ENCODE measurements at regions not wholly inside any gene's neighbourhood (a gene's known extent, or its start where the extent isn't known, plus 50 kb on each side); places are given as distances from the start of the nearest gene placed in this dataset.

DNA sequence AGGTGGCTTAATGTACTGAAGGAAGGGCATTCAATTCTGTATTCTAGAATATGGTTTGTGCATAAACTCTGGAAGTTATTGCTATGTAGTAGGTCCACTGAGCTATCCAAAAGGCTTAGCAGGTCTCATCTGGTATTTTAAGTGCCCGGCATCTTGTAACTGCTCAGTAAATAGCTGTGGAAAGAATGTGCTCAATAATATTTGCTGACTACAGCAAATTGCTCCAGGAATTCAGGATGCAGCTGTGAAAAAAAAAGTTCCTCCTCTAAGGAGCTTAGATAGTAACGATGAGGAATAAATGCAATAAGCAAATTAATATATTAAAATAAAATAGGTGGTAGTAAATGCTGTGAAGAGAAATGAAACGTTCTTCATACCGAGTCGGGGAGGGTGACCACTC is 857.1 kb downstream of the AACS start:
- TF ChIP-seq, protein P1, sequence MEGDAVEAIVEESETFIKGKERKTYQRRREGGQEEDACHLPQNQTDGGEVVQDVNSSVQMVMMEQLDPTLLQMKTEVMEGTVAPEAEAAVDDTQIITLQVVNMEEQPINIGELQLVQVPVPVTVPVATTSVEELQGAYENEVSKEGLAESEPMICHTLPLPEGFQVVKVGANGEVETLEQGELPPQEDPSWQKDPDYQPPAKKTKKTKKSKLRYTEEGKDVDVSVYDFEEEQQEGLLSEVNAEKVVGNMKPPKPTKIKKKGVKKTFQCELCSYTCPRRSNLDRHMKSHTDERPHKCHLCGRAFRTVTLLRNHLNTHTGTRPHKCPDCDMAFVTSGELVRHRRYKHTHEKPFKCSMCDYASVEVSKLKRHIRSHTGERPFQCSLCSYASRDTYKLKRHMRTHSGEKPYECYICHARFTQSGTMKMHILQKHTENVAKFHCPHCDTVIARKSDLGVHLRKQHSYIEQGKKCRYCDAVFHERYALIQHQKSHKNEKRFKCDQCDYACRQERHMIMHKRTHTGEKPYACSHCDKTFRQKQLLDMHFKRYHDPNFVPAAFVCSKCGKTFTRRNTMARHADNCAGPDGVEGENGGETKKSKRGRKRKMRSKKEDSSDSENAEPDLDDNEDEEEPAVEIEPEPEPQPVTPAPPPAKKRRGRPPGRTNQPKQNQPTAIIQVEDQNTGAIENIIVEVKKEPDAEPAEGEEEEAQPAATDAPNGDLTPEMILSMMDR (IDR thresholded peaks at IDR 0.05; ENCODE audit: insufficient read depth, low read length, missing control alignments), result no peak
- no peak overlapping the region for H3K4me3 ChIP-seq (ENCODE audit: low read depth, low read length)
- DNase-seq (ENCODE audit: low read depth, low spot score), result no peak
- ChIA-PET POLR2A (no interaction called here), CTCF (no interaction called here)

DNA sequence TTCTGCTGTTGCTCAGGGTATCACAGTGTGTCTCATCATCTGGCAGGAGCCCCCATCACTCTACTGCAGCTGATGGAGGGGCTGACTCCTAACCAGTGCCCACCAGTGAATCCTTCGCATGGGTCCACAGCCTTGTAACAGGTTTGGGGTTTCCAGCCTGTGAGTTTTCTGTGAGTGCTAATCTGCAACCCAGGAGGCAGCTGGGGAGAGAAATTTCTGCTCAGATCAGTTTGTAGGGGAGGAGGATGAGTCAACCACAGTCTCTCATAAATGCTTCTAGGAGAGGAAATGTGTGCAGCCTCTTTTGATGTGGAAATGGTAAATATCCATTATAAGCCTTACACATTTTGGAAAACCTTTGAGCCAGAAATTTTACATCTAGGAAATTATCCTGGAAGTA is 871.3 kb downstream of the AACS start:
- no peak overlapping the region for H3K4me3 ChIP-seq (ENCODE audit: low read depth, low read length)
- ChIA-PET CTCF (no interaction called here), POLR2A (no interaction called here)
- TF ChIP-seq, protein P1 (IDR thresholded peaks at IDR 0.05; ENCODE audit: insufficient read depth, low read length, missing control alignments), result no peak
- no peak for DNase-seq (ENCODE audit: low read depth, low spot score)

DNA sequence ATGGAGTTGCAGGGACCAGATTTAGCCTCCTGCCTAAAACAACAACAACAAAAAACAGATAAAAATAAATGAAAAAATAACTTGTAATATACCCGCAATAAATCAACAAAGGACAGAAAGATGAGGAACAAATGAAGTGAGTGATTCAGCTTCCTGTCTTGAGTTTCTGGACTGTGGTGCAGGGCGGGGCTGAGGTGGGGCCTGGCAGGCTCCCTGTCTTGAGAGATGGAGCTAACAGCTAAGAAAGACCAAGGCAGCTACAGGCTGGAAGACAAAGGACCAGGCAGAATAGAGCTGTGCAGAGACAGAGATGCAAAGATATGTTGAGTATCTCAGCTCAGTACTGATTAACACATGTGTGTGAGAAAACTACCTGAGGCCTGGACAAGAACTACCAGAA is 879.2 kb downstream of the AACS start:
- CTCF ChIA-PET, result no interaction called here
- POLR2A ChIA-PET, result no interaction called here
- TF ChIP-seq, protein P1 (IDR thresholded peaks at IDR 0.05; ENCODE audit: insufficient read depth, low read length, missing control alignments), result no peak
- no peak for DNase-seq (ENCODE audit: low read depth, low spot score)
- no peak overlapping the region for H3K4me3 ChIP-seq (ENCODE audit: low read depth, low read length)

DNA sequence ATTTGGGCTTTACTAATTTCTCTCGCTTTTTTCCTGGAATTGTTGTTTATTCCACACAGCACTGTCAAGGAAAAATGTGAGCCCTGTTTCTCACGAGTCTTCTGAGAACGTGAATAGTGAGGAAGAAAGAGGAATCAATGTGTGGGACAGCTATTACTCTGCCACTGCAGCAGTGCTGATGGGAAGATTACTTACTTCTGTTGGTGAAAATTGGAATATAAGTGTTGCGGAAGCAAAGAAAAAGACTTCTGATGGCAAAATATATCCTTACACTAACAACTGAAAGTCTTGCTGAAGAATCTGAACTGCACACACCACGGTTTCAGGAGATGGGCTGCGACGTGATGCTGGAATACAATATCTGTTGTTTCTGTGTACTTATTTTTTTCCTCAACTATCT is 884.2 kb downstream of the AACS start:
- ChIA-PET CTCF (no interaction called here), POLR2A (no interaction called here)
- TF ChIP-seq, protein P1 (IDR thresholded peaks at IDR 0.05; ENCODE audit: insufficient read depth, low read length, missing control alignments), result no peak

DNA sequence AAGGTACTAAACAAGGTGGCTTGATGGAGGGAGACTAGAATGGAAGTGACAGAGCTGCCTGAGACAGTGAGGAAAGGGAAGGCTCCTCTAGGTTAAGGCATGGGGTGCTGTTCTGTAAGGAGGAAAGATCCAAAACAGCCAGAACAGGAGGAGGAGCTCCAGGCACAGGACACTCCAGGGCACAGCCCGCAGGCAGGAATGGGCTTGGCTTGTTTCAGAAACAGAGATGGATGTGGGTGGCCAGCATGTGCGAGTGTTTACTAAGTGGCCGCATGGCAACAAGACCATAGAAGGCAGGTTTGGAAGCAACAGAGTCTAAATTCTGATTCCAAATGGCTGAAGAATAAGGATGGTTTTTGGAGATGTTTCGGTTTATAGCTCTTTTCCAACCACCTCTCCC is 889.1 kb downstream of the AACS start:
- CTCF ChIA-PET, result no interaction called here
- POLR2A ChIA-PET, result no interaction called here
- TF ChIP-seq, protein P1 (IDR thresholded peaks at IDR 0.05; ENCODE audit: insufficient read depth, low read length, missing control alignments), result no peak
- H3K4me3 ChIP-seq (ENCODE audit: low read depth, low read length), result no peak overlapping the region
- DNase-seq (ENCODE audit: low read depth, low spot score), result no peak

More for the DNA sequence above, 884.2 kb downstream of the AACS start:
- no peak overlapping the region for H3K4me3 ChIP-seq (ENCODE audit: low read depth, low read length)
- DNase-seq (ENCODE audit: low read depth, low spot score), result no peak

DNA sequence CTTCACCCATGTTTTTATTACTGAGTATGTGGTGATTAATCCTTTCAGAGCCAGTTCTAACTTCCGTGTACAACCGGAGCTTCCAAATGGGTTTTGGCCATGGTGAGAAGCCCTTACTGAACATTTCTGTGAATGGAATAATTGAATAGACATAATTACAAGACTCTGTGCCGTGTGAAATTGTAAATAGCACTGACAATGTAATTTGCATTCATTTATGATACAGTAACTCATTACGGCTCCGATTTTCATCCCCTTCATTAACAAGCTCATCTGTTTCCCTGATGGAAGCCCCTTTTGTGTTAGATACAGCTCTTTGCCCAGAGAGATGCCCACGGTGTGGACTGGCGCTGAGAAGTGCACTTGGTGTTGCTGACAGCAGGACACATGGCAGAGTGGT is 891.0 kb downstream of the AACS start:
- no peak for DNase-seq (ENCODE audit: low read depth, low spot score)
- no peak overlapping the region for H3K4me3 ChIP-seq (ENCODE audit: low read depth, low read length)
- ChIA-PET CTCF (no interaction called here), POLR2A (no interaction called here)
- TF ChIP-seq, protein P1 (IDR thresholded peaks at IDR 0.05; ENCODE audit: insufficient read depth, low read length, missing control alignments), result no peak
